Liver (tissue), 8 donors: ENCODE measurements at regions not wholly inside any gene's neighbourhood (a gene's known extent, or its start where the extent isn't known, plus 50 kb on each side); places are given as distances from the start of the nearest gene placed in this dataset.

Experiments
- DNase-seq: peaks from one replicate; pipeline ENCODE4 v3.0.0-alpha.2; 2017; ENCODE audit warnings: low spot score
- H3K27ac ChIP-seq, 2 donors: one replicate each; pipeline ENCODE4 v1.7.0; 2013; ENCODE audit warnings: inconsistent platforms in 2 of 2, low read length in 2 of 2, control low read depth in 1 of 2, low read depth in 1 of 2, mild to moderate bottlenecking in 1 of 2
- H3K27me3 ChIP-seq, 4 donors: one replicate each; pipeline versions ENCODE4 v1.6.1 to v1.7.0; 2013; ENCODE audit warnings: low read length in 3 of 4, inconsistent platforms in 1 of 4, mild to moderate bottlenecking in 1 of 4, moderate library complexity in 1 of 4; ENCODE audit not compliant: control insufficient read depth in 4 of 4, insufficient read depth in 4 of 4
- H3K36me3 ChIP-seq, 4 donors: one replicate each; pipeline versions ENCODE4 v1.6.1 to v1.7.0; 2013; ENCODE audit warnings: low read length in 3 of 4, mild to moderate bottlenecking in 3 of 4, low read depth in 1 of 4, moderate library complexity in 1 of 4; ENCODE audit not compliant: control insufficient read depth in 4 of 4, insufficient read depth in 3 of 4
- H3K4me1 ChIP-seq, 4 donors: one replicate each; pipeline versions ENCODE4 v1.6.1 to v1.7.0; 2013; ENCODE audit warnings: low read length in 3 of 4, mild to moderate bottlenecking in 3 of 4, moderate library complexity in 1 of 4; ENCODE audit not compliant: control insufficient read depth in 4 of 4, insufficient read depth in 4 of 4
- H3K4me3 ChIP-seq, 3 donors: one replicate each; pipeline versions ENCODE4 v1.6.1 to v1.7.0; 2013; ENCODE audit warnings: low read length in 3 of 3, control low read depth in 1 of 3, low read depth in 1 of 3, mild to moderate bottlenecking in 1 of 3
- H3K9ac ChIP-seq, 2 donors: one replicate each; pipeline ENCODE4 v1.7.0; 2013; ENCODE audit warnings: low read length in 2 of 2, mild to moderate bottlenecking in 2 of 2, moderate library complexity in 2 of 2, control low read depth in 1 of 2, low read depth in 1 of 2
- H3K9me3 ChIP-seq, 4 donors: one replicate each; pipeline versions ENCODE4 v1.6.1 to v1.7.0; 2013; ENCODE audit warnings: low read length in 3 of 4; ENCODE audit not compliant: control insufficient read depth in 4 of 4
- ATF3 ChIP-seq: IDR thresholded peaks from 2 replicates; pipeline ENCODE4 v1.6.1; 2016; ENCODE audit warnings: antibody characterized with exemption
- EGR1 ChIP-seq, 2 donors: IDR thresholded peaks; 2 replicates each; pipeline ENCODE4 v1.6.1; 2016 to 2018; ENCODE audit warnings: antibody characterized with exemption in 2 of 2, low read depth in 2 of 2
- FOXA1 ChIP-seq: IDR thresholded peaks from 2 replicates; pipeline ENCODE4 v1.6.1; 2016; ENCODE audit warnings: antibody characterized with exemption
- FOXA2 ChIP-seq: IDR thresholded peaks from 2 replicates; pipeline ENCODE4 v1.6.1; 2016; ENCODE audit warnings: antibody characterized with exemption
- GABPA ChIP-seq, 2 donors: IDR thresholded peaks in 1 of 2; conservative IDR thresholded peaks in 1 of 2; 2 replicates each; pipeline ENCODE4 v1.6.1; 2016; ENCODE audit warnings: antibody characterized with exemption in 2 of 2, mild to moderate bottlenecking in 1 of 2, moderate library complexity in 1 of 2
- HNF4A ChIP-seq, 2 donors: conservative IDR thresholded peaks; 2 replicates each; pipeline ENCODE4 v1.6.1; 2016; ENCODE audit warnings: antibody characterized with exemption in 2 of 2, mild to moderate bottlenecking in 2 of 2
- HNF4G ChIP-seq: IDR thresholded peaks from 2 replicates; pipeline ENCODE4 v1.6.1; 2016; ENCODE audit warnings: antibody characterized with exemption
- JUND ChIP-seq, 2 donors: IDR thresholded peaks; 2 replicates each; pipeline ENCODE4 v1.6.1; 2016; ENCODE audit warnings: antibody characterized with exemption in 2 of 2
- MAX ChIP-seq: IDR thresholded peaks from 2 replicates; pipeline ENCODE4 v1.6.1; 2016; ENCODE audit warnings: antibody characterized with exemption
- NR2F2 ChIP-seq: IDR thresholded peaks from 2 replicates; pipeline ENCODE4 v1.6.1; 2016; ENCODE audit warnings: antibody characterized with exemption
- RAD21 ChIP-seq, 2 donors: IDR thresholded peaks; 2 replicates each; pipeline ENCODE4 v1.6.1; 2016; ENCODE audit warnings: antibody characterized with exemption in 2 of 2, mild to moderate bottlenecking in 2 of 2
- RXRA ChIP-seq, 2 donors: IDR thresholded peaks; 2 replicates each; pipeline ENCODE4 v1.6.1; 2017 to 2018; ENCODE audit warnings: antibody characterized with exemption in 2 of 2, mild to moderate bottlenecking in 1 of 2
- SP1 ChIP-seq: IDR thresholded peaks from 2 replicates; pipeline ENCODE4 v1.6.1; 2018; ENCODE audit warnings: antibody characterized with exemption, mild to moderate bottlenecking
- TAF1 ChIP-seq: conservative IDR thresholded peaks from 2 replicates; pipeline ENCODE4 v1.6.1; 2016; ENCODE audit warnings: antibody characterized with exemption, mild to moderate bottlenecking
- YY1 ChIP-seq: IDR thresholded peaks from 2 replicates; pipeline ENCODE4 v1.6.1; 2016; ENCODE audit warnings: antibody characterized with exemption, mild to moderate bottlenecking
- WGBS: extraction: QIAGEN DNeasy Blood & Tissue Kit; methylation state at CpG from one replicate; pipeline ENCODE4 v1.1.7; 2013; 5-methylcytosine and 5-hydroxymethylcytosine counted together
- TF ChIP-seq, protein P1 (sequence below): fragments of 150-350 bp; IDR thresholded peaks from 2 replicates; pipeline ENCODE4 v1.5.1; 2017; ENCODE audit warnings: improper control_type of control experiment, low read depth, low read length; ENCODE audit not compliant: missing input control
- TF ChIP-seq, protein P2 (sequence below): IDR thresholded peaks from 2 replicates; pipeline ENCODE4 v1.6.1; 2016; ENCODE audit warnings: antibody characterized with exemption
- TF ChIP-seq, protein P3 (sequence below): IDR thresholded peaks from 2 replicates; pipeline ENCODE4 v1.6.1; 2016; ENCODE audit warnings: antibody characterized with exemption, mild to moderate bottlenecking
- donor health status: healthy.
- donor health status: healthy.
- donor health status: healthy.
- donor health status: healthy.
- donor health status: healthy.

- H3K9ac ChIP-seq = no peak overlapping the region
- TF ChIP-seq HNF4A (conservative IDR thresholded peaks at IDR 0.05) = no peak
- TF ChIP-seq FOXA2 = no peak
- TF ChIP-seq GABPA (IDR thresholded peaks at IDR 0.05 in 1 of 2, conservative IDR thresholded peaks at IDR 0.05 in 1 of 2) = no peak
- TF ChIP-seq, protein P1, sequence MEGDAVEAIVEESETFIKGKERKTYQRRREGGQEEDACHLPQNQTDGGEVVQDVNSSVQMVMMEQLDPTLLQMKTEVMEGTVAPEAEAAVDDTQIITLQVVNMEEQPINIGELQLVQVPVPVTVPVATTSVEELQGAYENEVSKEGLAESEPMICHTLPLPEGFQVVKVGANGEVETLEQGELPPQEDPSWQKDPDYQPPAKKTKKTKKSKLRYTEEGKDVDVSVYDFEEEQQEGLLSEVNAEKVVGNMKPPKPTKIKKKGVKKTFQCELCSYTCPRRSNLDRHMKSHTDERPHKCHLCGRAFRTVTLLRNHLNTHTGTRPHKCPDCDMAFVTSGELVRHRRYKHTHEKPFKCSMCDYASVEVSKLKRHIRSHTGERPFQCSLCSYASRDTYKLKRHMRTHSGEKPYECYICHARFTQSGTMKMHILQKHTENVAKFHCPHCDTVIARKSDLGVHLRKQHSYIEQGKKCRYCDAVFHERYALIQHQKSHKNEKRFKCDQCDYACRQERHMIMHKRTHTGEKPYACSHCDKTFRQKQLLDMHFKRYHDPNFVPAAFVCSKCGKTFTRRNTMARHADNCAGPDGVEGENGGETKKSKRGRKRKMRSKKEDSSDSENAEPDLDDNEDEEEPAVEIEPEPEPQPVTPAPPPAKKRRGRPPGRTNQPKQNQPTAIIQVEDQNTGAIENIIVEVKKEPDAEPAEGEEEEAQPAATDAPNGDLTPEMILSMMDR = no peak
- TF ChIP-seq JUND (IDR thresholded peaks at IDR 0.05) = no peak
- no peak for TF ChIP-seq ATF3
- no peak for TF ChIP-seq EGR1 (IDR thresholded peaks at IDR 0.05; ENCODE audit: low read depth in 2 of 2)
- TF ChIP-seq RXRA (IDR thresholded peaks at IDR 0.05) = no peak
- no peak for TF ChIP-seq SP1
- no peaks in the 10 kb centered on the region for H3K36me3 ChIP-seq
- H3K27me3 ChIP-seq = no peaks in the 10 kb centered on the region
- H3K4me3 ChIP-seq = no peak overlapping the region
- 90% methylated on average over 2 of the region's 2 CpGs for WGBS
- DNase-seq = no peak
- H3K4me1 ChIP-seq = peaks cover 0 to 2% (median 0%) of the 10 kb centered on the region in 4 donors
- H3K27ac ChIP-seq = no peak overlapping the region
- H3K9me3 ChIP-seq = no peaks in the 10 kb centered on the region
These were observed 328.5 kb upstream of the ZEB2 start for GRCh38 chr2:144848423-144848822.

- WGBS = 81% methylated on average over 5 of the region's 5 CpGs
- Histone ChIP-seq H3K9ac (no peak overlapping the region), H3K9me3 (no peaks in the 10 kb centered on the region), H3K36me3 (no peaks in the 10 kb centered on the region), H3K4me3 (no peak overlapping the region), H3K27ac (no peak overlapping the region), H3K27me3 (no peaks in the 10 kb centered on the region), H3K4me1 (peaks cover 0 to 2% (median 0%) of the 10 kb centered on the region in 4 donors)
- TF ChIP-seq TAF1 (no peak), HNF4G (no peak), HNF4A (conservative IDR thresholded peaks at IDR 0.05) (no peak), MAX (no peak), YY1 (no peak), NR2F2 (no peak), JUND (IDR thresholded peaks at IDR 0.05) (no peak), ATF3 (no peak), SP1 (no peak), FOXA1 (no peak), RXRA (IDR thresholded peaks at IDR 0.05) (no peak), GABPA (IDR thresholded peaks at IDR 0.05 in 1 of 2, conservative IDR thresholded peaks at IDR 0.05 in 1 of 2) (no peak), RAD21 (IDR thresholded peaks at IDR 0.05) (no peak), FOXA2 (no peak), EGR1 (IDR thresholded peaks at IDR 0.05; ENCODE audit: low read depth in 2 of 2) (no peak)
- TF ChIP-seq, protein P2, sequence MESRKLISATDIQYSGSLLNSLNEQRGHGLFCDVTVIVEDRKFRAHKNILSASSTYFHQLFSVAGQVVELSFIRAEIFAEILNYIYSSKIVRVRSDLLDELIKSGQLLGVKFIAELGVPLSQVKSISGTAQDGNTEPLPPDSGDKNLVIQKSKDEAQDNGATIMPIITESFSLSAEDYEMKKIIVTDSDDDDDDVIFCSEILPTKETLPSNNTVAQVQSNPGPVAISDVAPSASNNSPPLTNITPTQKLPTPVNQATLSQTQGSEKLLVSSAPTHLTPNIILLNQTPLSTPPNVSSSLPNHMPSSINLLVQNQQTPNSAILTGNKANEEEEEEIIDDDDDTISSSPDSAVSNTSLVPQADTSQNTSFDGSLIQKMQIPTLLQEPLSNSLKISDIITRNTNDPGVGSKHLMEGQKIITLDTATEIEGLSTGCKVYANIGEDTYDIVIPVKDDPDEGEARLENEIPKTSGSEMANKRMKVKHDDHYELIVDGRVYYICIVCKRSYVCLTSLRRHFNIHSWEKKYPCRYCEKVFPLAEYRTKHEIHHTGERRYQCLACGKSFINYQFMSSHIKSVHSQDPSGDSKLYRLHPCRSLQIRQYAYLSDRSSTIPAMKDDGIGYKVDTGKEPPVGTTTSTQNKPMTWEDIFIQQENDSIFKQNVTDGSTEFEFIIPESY = no peak
- TF ChIP-seq, protein P1 = no peak
- TF ChIP-seq, protein P3, sequence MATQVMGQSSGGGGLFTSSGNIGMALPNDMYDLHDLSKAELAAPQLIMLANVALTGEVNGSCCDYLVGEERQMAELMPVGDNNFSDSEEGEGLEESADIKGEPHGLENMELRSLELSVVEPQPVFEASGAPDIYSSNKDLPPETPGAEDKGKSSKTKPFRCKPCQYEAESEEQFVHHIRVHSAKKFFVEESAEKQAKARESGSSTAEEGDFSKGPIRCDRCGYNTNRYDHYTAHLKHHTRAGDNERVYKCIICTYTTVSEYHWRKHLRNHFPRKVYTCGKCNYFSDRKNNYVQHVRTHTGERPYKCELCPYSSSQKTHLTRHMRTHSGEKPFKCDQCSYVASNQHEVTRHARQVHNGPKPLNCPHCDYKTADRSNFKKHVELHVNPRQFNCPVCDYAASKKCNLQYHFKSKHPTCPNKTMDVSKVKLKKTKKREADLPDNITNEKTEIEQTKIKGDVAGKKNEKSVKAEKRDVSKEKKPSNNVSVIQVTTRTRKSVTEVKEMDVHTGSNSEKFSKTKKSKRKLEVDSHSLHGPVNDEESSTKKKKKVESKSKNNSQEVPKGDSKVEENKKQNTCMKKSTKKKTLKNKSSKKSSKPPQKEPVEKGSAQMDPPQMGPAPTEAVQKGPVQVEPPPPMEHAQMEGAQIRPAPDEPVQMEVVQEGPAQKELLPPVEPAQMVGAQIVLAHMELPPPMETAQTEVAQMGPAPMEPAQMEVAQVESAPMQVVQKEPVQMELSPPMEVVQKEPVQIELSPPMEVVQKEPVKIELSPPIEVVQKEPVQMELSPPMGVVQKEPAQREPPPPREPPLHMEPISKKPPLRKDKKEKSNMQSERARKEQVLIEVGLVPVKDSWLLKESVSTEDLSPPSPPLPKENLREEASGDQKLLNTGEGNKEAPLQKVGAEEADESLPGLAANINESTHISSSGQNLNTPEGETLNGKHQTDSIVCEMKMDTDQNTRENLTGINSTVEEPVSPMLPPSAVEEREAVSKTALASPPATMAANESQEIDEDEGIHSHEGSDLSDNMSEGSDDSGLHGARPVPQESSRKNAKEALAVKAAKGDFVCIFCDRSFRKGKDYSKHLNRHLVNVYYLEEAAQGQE = no peak
- no peak for DNase-seq
These were observed 327.6 kb upstream of the ZEB2 start for GRCh38 chr2:144847347-144848080.
